ENCODE measurements at regions not wholly inside any gene's neighbourhood (a gene's known extent, or its start where the extent isn't known, plus 50 kb on each side); places are given as distances from the start of the nearest gene placed in this dataset.
A peak's percentile ranks its signal among the peaks of the same experiment; 100 is the strongest.

GRCh38 chr1:177571485-177572076, 398.3 kb downstream of the SEC16B start:
- DNase-seq (ENCODE audit: low read depth, low spot score) = no peak
- ChIA-PET POLR2A (no interaction called here), CTCF (no interaction called here)
- TF ChIP-seq CTCF (IDR thresholded peaks at IDR 0.05; ENCODE audit: insufficient read depth, low read length, missing control alignments) = no peak
- no peak overlapping the region for H3K4me3 ChIP-seq (ENCODE audit: low read depth, low read length)

GRCh38 chr1:177571076-177571475, 398.8 kb downstream of the SEC16B start:
- no peak for DNase-seq (ENCODE audit: low read depth, low spot score)
- no peak overlapping the region for H3K4me3 ChIP-seq (ENCODE audit: low read depth, low read length)
- POLR2A ChIA-PET = no interaction called here
- no peak for TF ChIP-seq CTCF (IDR thresholded peaks at IDR 0.05; ENCODE audit: insufficient read depth, low read length, missing control alignments)
- CTCF ChIA-PET = no interaction called here

- CTCF ChIA-PET = no interaction called here
- DNase-seq (ENCODE audit: low read depth, low spot score) = no peak
- H3K4me3 ChIP-seq (ENCODE audit: low read depth, low read length) = no peak overlapping the region
- TF ChIP-seq CTCF (IDR thresholded peaks at IDR 0.05; ENCODE audit: insufficient read depth, low read length, missing control alignments) = no peak
- POLR2A ChIA-PET = no interaction called here
These were observed 398.7 kb downstream of the BRINP2 start for GRCh38 chr1:177569476-177569875.

GRCh38 chr1:177568622-177569021, 397.9 kb downstream of the BRINP2 start:
- H3K4me3 ChIP-seq (ENCODE audit: low read depth, low read length) = no peak overlapping the region
- DNase-seq (ENCODE audit: low read depth, low spot score) = no peak
- no peak for TF ChIP-seq CTCF (IDR thresholded peaks at IDR 0.05; ENCODE audit: insufficient read depth, low read length, missing control alignments)
- ChIA-PET POLR2A (no interaction called here), CTCF (no interaction called here)

- CTCF ChIA-PET = no interaction called here
- DNase-seq (ENCODE audit: low read depth, low spot score) = no peak
- TF ChIP-seq CTCF (IDR thresholded peaks at IDR 0.05; ENCODE audit: insufficient read depth, low read length, missing control alignments) = peak; percentile 31
These were observed 396.6 kb downstream of the BRINP2 start for GRCh38 chr1:177567393-177567792.

GRCh38 chr1:177566495-177566894, 395.7 kb downstream of the BRINP2 start:
- H3K4me3 ChIP-seq (ENCODE audit: low read depth, low read length) = no peak overlapping the region
- ChIA-PET POLR2A (no interaction called here), CTCF (no interaction called here)
- no peak for DNase-seq (ENCODE audit: low read depth, low spot score)
- TF ChIP-seq CTCF (IDR thresholded peaks at IDR 0.05; ENCODE audit: insufficient read depth, low read length, missing control alignments) = no peak

More at GRCh38 chr1:177567393-177567792, 396.6 kb downstream of the BRINP2 start:
- POLR2A ChIA-PET = no interaction called here
- H3K4me3 ChIP-seq (ENCODE audit: low read depth, low read length) = no peak overlapping the region
